ENCODE measurements at regions not wholly inside any gene's neighbourhood (a gene's known extent, or its start where the extent isn't known, plus 50 kb on each side); places are given as distances from the start of the nearest gene placed in this dataset.
"Not testable (repeated sequence)": the region's sequence is repeated elsewhere in the genome, so short reads cannot be mapped to it uniquely, and the experiment has no call there.

- H3K36me3 ChIP-seq (ENCODE audit: insufficient read depth, low read depth, low read length) = no peaks in the 10 kb centered on the region
- no peaks in the 10 kb centered on the region for H3K9me3 ChIP-seq (ENCODE audit: insufficient read depth, low read depth, low read length)
- no peak overlapping the region for H3K9ac ChIP-seq (ENCODE audit: low read depth, low read length)
- no peaks in the 10 kb centered on the region for H3K27me3 ChIP-seq (ENCODE audit: insufficient read depth, low read length)
- H3K4me1 ChIP-seq (ENCODE audit: insufficient read depth, low read length) = no peaks in the 10 kb centered on the region
- no peak overlapping the region for H3K27ac ChIP-seq (ENCODE audit: low read length)
- no peak overlapping the region for H3K4me3 ChIP-seq (ENCODE audit: low read length)
These were observed 117.5 kb upstream of the UNC5B start for GRCh38 chr10:71094712-71095390.

GRCh38 chr10:71099731-71100361, 112.5 kb upstream of the UNC5B start:
- H3K4me1 ChIP-seq (ENCODE audit: insufficient read depth, low read length) = no peaks in the 10 kb centered on the region
- no peaks in the 10 kb centered on the region for H3K27me3 ChIP-seq (ENCODE audit: insufficient read depth, low read length)
- H3K36me3 ChIP-seq (ENCODE audit: insufficient read depth, low read depth, low read length) = no peaks in the 10 kb centered on the region
- H3K27ac ChIP-seq (ENCODE audit: low read length) = no peak overlapping the region
- H3K4me3 ChIP-seq (ENCODE audit: low read length) = no peak overlapping the region
- H3K9ac ChIP-seq (ENCODE audit: low read depth, low read length) = no peak overlapping the region
- H3K9me3 ChIP-seq (ENCODE audit: insufficient read depth, low read depth, low read length) = no peaks in the 10 kb centered on the region

- Histone ChIP-seq H3K9me3 (ENCODE audit: insufficient read depth, low read depth, low read length) (peaks cover 13% of the 10 kb centered on the region), H3K4me3 (ENCODE audit: low read length) (no peak overlapping the region)
These were observed 108.4 kb upstream of the UNC5B start for GRCh38 chr10:71103961-71104360.

DNA sequence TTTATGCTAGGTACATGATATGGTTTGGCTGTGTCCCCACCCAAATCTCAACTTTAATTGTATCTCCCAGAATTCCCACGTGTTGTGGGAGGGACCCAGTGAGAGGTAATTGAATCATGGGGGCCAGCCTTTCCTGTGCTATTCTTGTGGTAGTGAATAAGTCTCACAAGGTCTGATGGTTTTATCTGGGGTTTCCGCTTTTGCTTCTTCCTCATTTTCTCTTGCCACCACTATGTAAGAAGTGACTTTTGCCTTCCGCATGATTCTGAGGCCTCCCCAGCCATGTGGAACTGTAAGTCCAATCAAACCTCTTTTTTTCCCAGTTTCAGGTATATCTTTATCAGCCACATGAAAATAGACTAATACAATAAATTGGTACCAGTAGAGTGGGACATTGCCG, 106.2 kb upstream of the UNC5B start:
- H3K27me3 ChIP-seq (ENCODE audit: insufficient read depth, low read length); H3K4me3 ChIP-seq (ENCODE audit: low read length); H3K4me1 ChIP-seq (ENCODE audit: insufficient read depth, low read length); H3K36me3 ChIP-seq (ENCODE audit: insufficient read depth, low read depth, low read length); H3K27ac ChIP-seq (ENCODE audit: low read length); H3K9ac ChIP-seq (ENCODE audit: low read depth, low read length): not testable (repeated sequence)
- peaks cover 13% of the 10 kb centered on the region for H3K9me3 ChIP-seq (ENCODE audit: insufficient read depth, low read depth, low read length)

More at GRCh38 chr10:71103961-71104360, 108.4 kb upstream of the UNC5B start:
- Histone ChIP-seq H3K27me3 (ENCODE audit: insufficient read depth, low read length) (no peaks in the 10 kb centered on the region), H3K4me1 (ENCODE audit: insufficient read depth, low read length) (no peaks in the 10 kb centered on the region), H3K9ac (ENCODE audit: low read depth, low read length) (no peak overlapping the region), H3K27ac (ENCODE audit: low read length) (no peak overlapping the region), H3K36me3 (ENCODE audit: insufficient read depth, low read depth, low read length) (no peaks in the 10 kb centered on the region)

DNA sequence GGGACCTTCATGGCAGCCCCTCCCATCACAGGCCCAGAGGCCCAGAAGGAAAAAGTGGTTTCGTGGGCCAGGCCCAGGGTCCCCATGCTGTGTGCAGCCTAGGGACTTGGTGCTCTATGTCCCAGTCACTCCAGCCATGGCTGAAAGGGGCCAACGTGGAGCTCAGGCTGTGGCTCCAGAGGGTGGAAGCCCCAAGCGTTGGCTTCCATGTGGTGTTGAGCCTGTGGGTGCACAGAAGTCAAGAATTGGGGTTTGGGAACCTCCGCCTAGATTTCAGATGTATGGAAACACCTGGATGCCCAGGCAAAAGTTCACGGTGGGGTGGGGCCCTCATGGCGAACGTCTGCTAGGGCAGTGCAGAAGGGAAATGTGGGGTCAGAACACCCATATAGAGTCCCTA, 105.3 kb upstream of the UNC5B start:
- not testable (repeated sequence) for H3K4me3 ChIP-seq (ENCODE audit: low read length); H3K27me3 ChIP-seq (ENCODE audit: insufficient read depth, low read length); H3K27ac ChIP-seq (ENCODE audit: low read length); H3K36me3 ChIP-seq (ENCODE audit: insufficient read depth, low read depth, low read length); H3K4me1 ChIP-seq (ENCODE audit: insufficient read depth, low read length); H3K9ac ChIP-seq (ENCODE audit: low read depth, low read length)
- peaks cover 13% of the 10 kb centered on the region for H3K9me3 ChIP-seq (ENCODE audit: insufficient read depth, low read depth, low read length)

DNA sequence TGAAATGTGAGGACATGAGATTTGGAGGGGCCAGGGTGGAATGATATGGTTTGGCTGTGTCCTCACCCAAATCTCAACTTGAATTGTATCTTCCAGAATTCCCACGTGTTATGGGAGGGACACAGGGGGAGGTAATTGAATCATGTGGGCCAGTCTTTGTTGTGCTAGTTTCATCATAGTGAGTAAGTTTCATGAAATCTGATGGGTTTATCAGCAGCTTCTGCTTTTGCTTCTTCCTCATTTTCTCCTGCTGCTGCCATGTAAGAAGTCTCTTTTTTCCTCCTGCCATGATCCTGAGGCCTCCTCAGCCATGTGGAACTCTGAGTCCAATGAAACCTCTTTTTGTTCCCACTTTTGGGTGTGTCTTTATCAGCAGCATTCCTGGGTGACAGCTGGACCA, 104.3 kb upstream of the UNC5B start:
- H3K27ac ChIP-seq (ENCODE audit: low read length); H3K4me1 ChIP-seq (ENCODE audit: insufficient read depth, low read length); H3K4me3 ChIP-seq (ENCODE audit: low read length); H3K9ac ChIP-seq (ENCODE audit: low read depth, low read length); H3K27me3 ChIP-seq (ENCODE audit: insufficient read depth, low read length); H3K36me3 ChIP-seq (ENCODE audit: insufficient read depth, low read depth, low read length): not testable (repeated sequence)
- peaks cover 13% of the 10 kb centered on the region for H3K9me3 ChIP-seq (ENCODE audit: insufficient read depth, low read depth, low read length)

- H3K9ac ChIP-seq (ENCODE audit: low read depth, low read length) = no peak overlapping the region
- peaks cover 45% of the 10 kb centered on the region for H3K9me3 ChIP-seq (ENCODE audit: insufficient read depth, low read depth, low read length)
- no peak overlapping the region for H3K27ac ChIP-seq (ENCODE audit: low read length)
- no peaks in the 10 kb centered on the region for H3K4me1 ChIP-seq (ENCODE audit: insufficient read depth, low read length)
- H3K4me3 ChIP-seq (ENCODE audit: low read length) = no peak overlapping the region
- H3K27me3 ChIP-seq (ENCODE audit: insufficient read depth, low read length) = no peaks in the 10 kb centered on the region
- H3K36me3 ChIP-seq (ENCODE audit: insufficient read depth, low read depth, low read length) = no peaks in the 10 kb centered on the region
These were observed 100.1 kb upstream of the UNC5B start for GRCh38 chr10:71112138-71112785.

DNA sequence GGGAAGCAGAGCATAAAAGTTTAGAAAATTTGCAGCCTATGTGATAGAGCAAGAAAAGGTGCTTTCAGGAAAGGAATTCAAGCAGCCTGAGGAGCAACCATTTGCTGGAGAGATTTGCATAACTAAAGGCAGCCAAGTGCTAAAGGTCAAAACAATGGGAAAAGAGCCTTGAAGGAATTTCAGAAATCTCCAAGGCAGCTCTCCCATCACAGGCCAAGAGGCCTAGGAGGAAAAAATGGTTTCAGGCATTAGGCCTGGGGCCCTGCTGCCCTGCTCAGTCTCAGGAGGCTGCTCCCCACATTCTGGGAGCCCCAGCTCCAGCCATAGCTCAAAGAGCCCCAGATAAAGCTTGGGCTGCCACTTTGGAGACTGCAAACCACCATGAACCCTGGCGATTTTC, 95.9 kb upstream of the UNC5B start:
- no peak overlapping the region for H3K4me3 ChIP-seq (ENCODE audit: low read length)
- no peaks in the 10 kb centered on the region for H3K4me1 ChIP-seq (ENCODE audit: insufficient read depth, low read length)
- no peak overlapping the region for H3K27ac ChIP-seq (ENCODE audit: low read length)
- peaks cover 67% of the 10 kb centered on the region for H3K9me3 ChIP-seq (ENCODE audit: insufficient read depth, low read depth, low read length)
- no peaks in the 10 kb centered on the region for H3K36me3 ChIP-seq (ENCODE audit: insufficient read depth, low read depth, low read length)
- no peak overlapping the region for H3K9ac ChIP-seq (ENCODE audit: low read depth, low read length)
- H3K27me3 ChIP-seq (ENCODE audit: insufficient read depth, low read length) = no peaks in the 10 kb centered on the region

- not testable (repeated sequence) for H3K4me1 ChIP-seq (ENCODE audit: insufficient read depth, low read length); H3K27ac ChIP-seq (ENCODE audit: low read length); H3K4me3 ChIP-seq (ENCODE audit: low read length); H3K36me3 ChIP-seq (ENCODE audit: insufficient read depth, low read depth, low read length); H3K9ac ChIP-seq (ENCODE audit: low read depth, low read length); H3K27me3 ChIP-seq (ENCODE audit: insufficient read depth, low read length)
- H3K9me3 ChIP-seq (ENCODE audit: insufficient read depth, low read depth, low read length) = peaks cover 67% of the 10 kb centered on the region
These were observed 94.8 kb upstream of the UNC5B start for GRCh38 chr10:71117589-71117988.

GRCh38 chr10:71123023-71123422, 89.3 kb upstream of the UNC5B start:
- Histone ChIP-seq H3K27me3 (ENCODE audit: insufficient read depth, low read length) (no peaks in the 10 kb centered on the region), H3K9me3 (ENCODE audit: insufficient read depth, low read depth, low read length) (peaks cover 26% of the 10 kb centered on the region), H3K36me3 (ENCODE audit: insufficient read depth, low read depth, low read length) (no peaks in the 10 kb centered on the region), H3K27ac (ENCODE audit: low read length) (no peak overlapping the region), H3K9ac (ENCODE audit: low read depth, low read length) (no peak overlapping the region), H3K4me3 (ENCODE audit: low read length) (no peak overlapping the region), H3K4me1 (ENCODE audit: insufficient read depth, low read length) (no peaks in the 10 kb centered on the region)

GRCh38 chr10:71124921-71125748, 87.2 kb upstream of the UNC5B start:
- no peak overlapping the region for H3K4me3 ChIP-seq (ENCODE audit: low read length)
- peaks cover 7% of the 10 kb centered on the region; the same call in 1 of the 2 replicates for H3K9me3 ChIP-seq (ENCODE audit: insufficient read depth, low read depth, low read length)
- no peaks in the 10 kb centered on the region for H3K36me3 ChIP-seq (ENCODE audit: insufficient read depth, low read depth, low read length)
- no peaks in the 10 kb centered on the region for H3K4me1 ChIP-seq (ENCODE audit: insufficient read depth, low read length)
- H3K27ac ChIP-seq (ENCODE audit: low read length) = no peak overlapping the region
- no peaks in the 10 kb centered on the region for H3K27me3 ChIP-seq (ENCODE audit: insufficient read depth, low read length)
- no peak overlapping the region for H3K9ac ChIP-seq (ENCODE audit: low read depth, low read length)

Measured in iPS-20b (cell line).